Pancreas (tissue), 10 donors: ENCODE measurements at regions not wholly inside any gene's neighbourhood (a gene's known extent, or its start where the extent isn't known, plus 50 kb on each side); places are given as distances from the start of the nearest gene placed in this dataset.
"Not testable (repeated sequence)": the region's sequence is repeated elsewhere in the genome, so short reads cannot be mapped to it uniquely, and the experiment has no call there.

Experiments used
- ATAC-seq, 4 donors: fragments of 200-7000 bp; cut with Tn5 transposase; one replicate each; pipeline versions ENCODE4 v1.8.0 to v1.9.1; 2020; ENCODE audit warnings: mild to moderate bottlenecking in 4 of 4, moderate library complexity in 4 of 4
- DNase-seq, 6 donors: peaks; one replicate each; pipeline ENCODE4 v3.0.0-alpha.2; 2020
- FAIRE-seq: peaks from 2 replicates; lab custom pipeline; 2012; peaks lifted over from hg19 to GRCh38; lab: Jason Lieb, UNC
- H3K27ac ChIP-seq, 4 donors: fragments of 200-600 bp; sonication (generic); 1 replicate in 3 of 4; 2 replicates in 1 of 4; pipeline versions ENCODE4 v1.5.0 to v1.8.0; 2020
- H3K27me3 ChIP-seq, 4 donors: fragments of 200-600 bp; one replicate each; pipeline ENCODE4 v1.8.0; 2021
- H3K36me3 ChIP-seq, 3 donors: fragments of 200-600 bp; sonication (generic) in 1 of 3; one replicate each; pipeline versions ENCODE4 v1.5.0 to v1.8.0; 2020 to 2021
- H3K4me1 ChIP-seq, 3 donors: fragments of 200-600 bp; one replicate each; pipeline ENCODE4 v1.8.0; 2021
- H3K4me3 ChIP-seq, 4 donors: fragments of 200-600 bp; sonication (generic) in 2 of 4; one replicate each; pipeline versions ENCODE4 v1.5.0 to v1.8.0; 2020 to 2021
- H3K9me3 ChIP-seq, 4 donors: fragments of 200-600 bp; one replicate each; pipeline ENCODE4 v1.8.0; 2021
- WGBS, 2 donors: extraction: QIAGEN DNeasy Blood & Tissue Kit; methylation state at CpG; one replicate each; pipeline ENCODE4 v1.1.7; 2013; 5-methylcytosine and 5-hydroxymethylcytosine counted together
- intact Hi-C, 3 donors: fragments of 100-400 bp; cut with DNase I; formaldehyde crosslinking; loops; one replicate each; pipeline versions ENCODE4 v1.11.1 to v1.14.2; 2022
- TF ChIP-seq, protein P1 (sequence below), 4 donors: fragments of 200-600 bp; sonication (generic) in 3 of 4; IDR thresholded peaks; one replicate each; pipeline versions ENCODE4 v1.5.0 to v1.8.0; 2021; ENCODE audit warnings: antibody characterized with exemption in 4 of 4
- donor health status: healthy with polysubstance abuse.
- donor health status: DM: no; HTN: no; CAD: no; lungs with moderate emphysema.
- donor health status: DM: no; HTN: no; CAD: no.
- donor health status: control.
- donor health status: control.
- donor health status: Bipolar disorder and iron deficiency.
- donor health status: DM: yes; HTN: yes; CAD: no.
- donor health status: DM: no; HTN: no; CAD: no.
- donor health status: DM: no; HTN: no; CAD: no.
- donor health status: DM: yes; HTN: yes; CAD: no.

DNA sequence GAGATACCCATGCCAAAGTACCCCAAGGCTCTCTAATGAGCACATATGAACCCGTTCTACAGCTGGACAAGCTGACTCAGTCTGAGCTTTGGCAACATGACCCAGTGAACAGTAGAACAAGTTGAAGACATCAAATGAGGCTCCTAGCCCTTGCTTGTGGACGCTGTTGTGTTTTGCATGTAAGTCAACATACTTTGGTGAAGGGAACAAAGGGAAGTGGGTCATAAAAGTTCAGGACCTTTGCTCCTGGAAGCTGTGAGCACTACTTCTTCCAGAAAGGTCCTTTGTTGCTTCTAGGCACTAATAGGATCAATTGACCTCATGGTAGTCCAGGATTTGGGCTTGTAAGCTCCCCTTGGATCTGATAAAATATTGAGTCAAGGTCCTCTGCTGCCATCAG is 613.5 kb upstream of the TBX3 start:
- DNase-seq (no peak), ATAC-seq (no peak), FAIRE-seq (no peak)
- WGBS, 2 donors, result 30 to 53% methylated on average over 2 of the region's 2 CpGs
- Histone ChIP-seq H3K27me3 (peaks cover 0 to 4% (median 0%) of the 10 kb centered on the region in 4 donors), H3K4me3 (no peak overlapping the region), H3K9me3 (no peaks in the 10 kb centered on the region), H3K36me3 (no peaks in the 10 kb centered on the region), H3K4me1 (no peaks in the 10 kb centered on the region), H3K27ac (no peak overlapping the region)
- TF ChIP-seq, protein P1, sequence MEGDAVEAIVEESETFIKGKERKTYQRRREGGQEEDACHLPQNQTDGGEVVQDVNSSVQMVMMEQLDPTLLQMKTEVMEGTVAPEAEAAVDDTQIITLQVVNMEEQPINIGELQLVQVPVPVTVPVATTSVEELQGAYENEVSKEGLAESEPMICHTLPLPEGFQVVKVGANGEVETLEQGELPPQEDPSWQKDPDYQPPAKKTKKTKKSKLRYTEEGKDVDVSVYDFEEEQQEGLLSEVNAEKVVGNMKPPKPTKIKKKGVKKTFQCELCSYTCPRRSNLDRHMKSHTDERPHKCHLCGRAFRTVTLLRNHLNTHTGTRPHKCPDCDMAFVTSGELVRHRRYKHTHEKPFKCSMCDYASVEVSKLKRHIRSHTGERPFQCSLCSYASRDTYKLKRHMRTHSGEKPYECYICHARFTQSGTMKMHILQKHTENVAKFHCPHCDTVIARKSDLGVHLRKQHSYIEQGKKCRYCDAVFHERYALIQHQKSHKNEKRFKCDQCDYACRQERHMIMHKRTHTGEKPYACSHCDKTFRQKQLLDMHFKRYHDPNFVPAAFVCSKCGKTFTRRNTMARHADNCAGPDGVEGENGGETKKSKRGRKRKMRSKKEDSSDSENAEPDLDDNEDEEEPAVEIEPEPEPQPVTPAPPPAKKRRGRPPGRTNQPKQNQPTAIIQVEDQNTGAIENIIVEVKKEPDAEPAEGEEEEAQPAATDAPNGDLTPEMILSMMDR (IDR thresholded peaks at IDR 0.05), result no peak
- intact Hi-C loops, result no loop called here

DNA sequence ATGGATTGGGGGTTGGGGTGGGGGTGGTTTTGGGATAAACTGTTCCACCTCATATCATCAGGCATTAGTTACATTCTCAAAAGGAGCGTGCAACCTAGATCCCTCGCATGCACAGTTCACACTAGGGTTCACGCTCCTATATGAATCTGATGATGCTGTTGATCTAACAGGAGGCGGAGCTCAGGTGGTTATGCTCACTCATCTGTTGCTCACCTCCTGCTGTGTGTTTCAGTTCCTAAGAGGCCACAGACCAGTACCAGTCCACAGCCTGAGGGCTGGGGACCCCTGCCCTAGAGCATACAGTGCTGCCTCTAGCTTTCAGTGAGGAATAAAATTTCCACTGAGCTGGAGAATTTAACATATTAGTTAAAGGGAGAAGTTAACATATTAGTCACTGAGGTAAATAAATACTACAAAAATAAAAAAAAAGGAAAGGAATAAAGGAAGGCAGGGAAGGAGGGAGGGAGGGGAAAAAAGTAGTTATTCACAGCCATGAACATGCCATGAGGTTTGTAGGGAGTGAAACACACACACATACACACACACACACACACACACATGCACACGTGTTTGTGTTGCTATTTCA is 612.7 kb upstream of the TBX3 start:
- Histone ChIP-seq H3K36me3 (no peaks in the 10 kb centered on the region), H3K27me3 (peaks cover 0 to 4% (median 0%) of the 10 kb centered on the region in 4 donors), H3K4me1 (no peaks in the 10 kb centered on the region), H3K9me3 (no peaks in the 10 kb centered on the region), H3K27ac (no peak overlapping the region), H3K4me3 (no peak overlapping the region)
- 71 to 75% methylated on average over 5 of the region's 5 CpGs for WGBS, 2 donors
- FAIRE-seq (no peak), ATAC-seq (no peak), DNase-seq (no peak)
- TF ChIP-seq, protein P1 (IDR thresholded peaks at IDR 0.05), result no peak
- intact Hi-C loops, result no loop called here

GRCh38 chr12:115295886-115296285 is 611.9 kb upstream of the TBX3 start:
- Histone ChIP-seq H3K36me3 (no peaks in the 10 kb centered on the region), H3K9me3 (no peaks in the 10 kb centered on the region), H3K27me3 (peaks cover 0 to 4% (median 0%) of the 10 kb centered on the region in 4 donors), H3K27ac (no peak overlapping the region), H3K4me3 (no peak overlapping the region), H3K4me1 (no peaks in the 10 kb centered on the region)
- intact Hi-C loops, result no loop called here
- ATAC-seq, result no peak
- no peak for FAIRE-seq
- DNase-seq, result no peak
- TF ChIP-seq, protein P1 (IDR thresholded peaks at IDR 0.05), result no peak
- WGBS, 2 donors, result 59 to 68% methylated on average over 3 of the region's 3 CpGs

GRCh38 chr12:115294453-115295133 is 610.6 kb upstream of the TBX3 start:
- H3K9me3 ChIP-seq, result no peaks in the 10 kb centered on the region
- 56 to 69% methylated on average over 4 of the region's 4 CpGs for WGBS, 2 donors
- intact Hi-C loops, result no loop called here
- H3K4me3 ChIP-seq, result no peak overlapping the region
- TF ChIP-seq, protein P1 (IDR thresholded peaks at IDR 0.05), result no peak
- no peaks in the 10 kb centered on the region for H3K4me1 ChIP-seq
- FAIRE-seq (no peak), ATAC-seq (no peak), DNase-seq (no peak)
- no peaks in the 10 kb centered on the region for H3K36me3 ChIP-seq
- peaks cover 0 to 4% (median 0%) of the 10 kb centered on the region in 4 donors for H3K27me3 ChIP-seq
- H3K27ac ChIP-seq, result no peak overlapping the region

GRCh38 chr12:115285429-115285828 is 601.5 kb upstream of the TBX3 start:
- WGBS, 2 donors, result 66 to 84% methylated on average over 10 of the region's 10 CpGs
- ATAC-seq, result not testable (repeated sequence)

More at GRCh38 chr12:115285429-115285828, 601.5 kb upstream of the TBX3 start:
- H3K4me1 ChIP-seq, H3K9me3 ChIP-seq, H3K4me3 ChIP-seq, H3K27me3 ChIP-seq, DNase-seq, FAIRE-seq, H3K36me3 ChIP-seq, H3K27ac ChIP-seq, intact Hi-C loops: not testable (repeated sequence)
